Uterus (tissue), 2 donors: ENCODE measurements at regions not wholly inside any gene's neighbourhood (a gene's known extent, or its start where the extent isn't known, plus 50 kb on each side); places are given as distances from the start of the nearest gene placed in this dataset.

Experiments used
- CTCF ChIP-seq, 4 experiments: fragments of 200-600 bp in 2 of 4; fragments of 450-650 bp in 2 of 4; sonication (generic) in 2 of 4; IDR thresholded peaks; one replicate each; pipeline ENCODE4 v1.5.1; 2016 to 2019; ENCODE audit warnings: antibody characterized with exemption in 4 of 4, mild to moderate bottlenecking in 2 of 4, moderate library complexity in 1 of 4
- POLR2A ChIP-seq, 2 donors: fragments of 450-650 bp; IDR thresholded peaks; one replicate each; pipeline ENCODE4 v1.6.1; 2016; ENCODE audit warnings: antibody characterized with exemption in 2 of 2, mild to moderate bottlenecking in 1 of 2, moderate library complexity in 1 of 2

DNA sequence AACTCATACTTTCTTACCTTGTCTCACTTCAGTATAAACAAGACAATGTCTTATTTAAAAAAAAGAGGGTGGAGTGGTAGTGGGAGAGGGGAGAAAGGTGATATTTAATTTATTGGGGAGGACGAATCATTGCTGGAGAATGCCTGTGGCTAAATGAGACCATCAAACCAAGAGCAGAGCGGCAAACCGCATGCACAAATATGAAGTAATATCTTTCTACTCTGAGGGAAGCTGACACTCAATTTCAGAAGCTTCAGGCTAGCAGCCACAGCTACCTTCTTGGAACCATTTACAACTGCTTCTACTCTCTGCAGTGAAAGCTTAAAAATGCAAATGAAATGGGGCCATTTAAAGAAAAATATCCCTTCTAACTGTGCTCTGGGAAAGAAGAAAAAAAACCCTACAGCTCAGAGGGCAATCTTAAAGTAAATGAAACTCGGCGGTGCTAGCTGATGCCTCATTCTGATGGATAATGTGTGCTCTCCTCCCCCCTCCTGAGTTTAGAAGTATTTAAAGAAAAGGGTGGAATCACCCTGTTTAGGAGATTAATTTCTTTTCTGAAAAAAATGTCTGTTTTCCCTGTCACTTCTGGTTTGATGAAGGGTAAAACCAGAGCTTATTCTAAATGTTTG is 178.2 kb upstream of the CAMK1G start:
- TF ChIP-seq CTCF (IDR thresholded peaks at IDR 0.05): no peak
- no peak for TF ChIP-seq POLR2A (IDR thresholded peaks at IDR 0.05)
